GM23338 (cell line): ENCODE measurements at regions not wholly inside any gene's neighbourhood (a gene's known extent, or its start where the extent isn't known, plus 50 kb on each side); places are given as distances from the start of the nearest gene placed in this dataset.

Source experiments
- ATAC-seq: fragments of 200-7000 bp; cut with Tn5 transposase; 3 replicates; pipeline ENCODE4 v1.9.1; 2020
- DNase-seq: peaks from one replicate; pipeline ENCODE4 v3.0.0-alpha.2; 2015; ENCODE audit warnings: low spot score
- H2AFZ ChIP-seq: fragments of 200-600 bp; sonication (generic); 2 replicates; pipeline ENCODE4 v1.8.0; 2016; ENCODE audit warnings: antibody characterized with exemption, mild to moderate bottlenecking, moderate library complexity
- H3F3A ChIP-seq: fragments of 200-600 bp; sonication (generic); replicated peaks from 2 replicates; pipeline ENCODE4 v1.8.0; 2017; ENCODE audit warnings: antibody characterized with exemption, mixed run types, low read depth
- H3K27ac ChIP-seq: fragments of 200-600 bp; sonication (generic); 2 replicates; pipeline ENCODE4 v1.6.1; 2016; ENCODE audit warnings: low read depth
- H3K27me3 ChIP-seq: fragments of 200-600 bp; sonication (generic); 2 replicates; pipeline ENCODE4 v1.8.0; 2016; ENCODE audit warnings: mild to moderate bottlenecking, mixed run types, moderate library complexity; ENCODE audit not compliant: insufficient read depth
- H3K36me3 ChIP-seq: fragments of 200-600 bp; sonication (generic); 2 replicates; pipeline ENCODE4 v1.8.0; 2016; ENCODE audit warnings: mild to moderate bottlenecking; ENCODE audit not compliant: insufficient read depth
- H3K4me1 ChIP-seq: fragments of 200-600 bp; sonication (generic); 2 replicates; pipeline ENCODE4 v1.8.0; 2016; ENCODE audit warnings: mild to moderate bottlenecking, moderate library complexity; ENCODE audit not compliant: insufficient read depth
- H3K4me2 ChIP-seq: fragments of 200-600 bp; sonication (generic); 2 replicates; pipeline ENCODE4 v1.7.1; 2017; ENCODE audit warnings: mixed run types
- H3K4me3 ChIP-seq: fragments of 200-600 bp; sonication (generic); 2 replicates; pipeline ENCODE4 v1.6.1; 2016; ENCODE audit warnings: mixed run types
- H3K79me2 ChIP-seq: fragments of 200-600 bp; sonication (generic); replicated peaks from 2 replicates; pipeline ENCODE4 v1.8.0; 2017; ENCODE audit warnings: mild to moderate bottlenecking; ENCODE audit not compliant: insufficient read depth
- H3K9me2 ChIP-seq: fragments of 200-600 bp; sonication (generic); 2 replicates; pipeline ENCODE4 v1.8.0; 2017; ENCODE audit not compliant: insufficient read depth
- H4K20me1 ChIP-seq: fragments of 200-600 bp; sonication (generic); replicated peaks from 2 replicates; pipeline ENCODE4 v1.8.0; 2017; ENCODE audit warnings: mild to moderate bottlenecking; ENCODE audit not compliant: insufficient read depth
- H3K27ac Mint-ChIP-seq: 2 replicates; pipeline ENCODE4 v1.8.0; 2020; ENCODE audit warnings: inconsistent platforms, mild to moderate bottlenecking, moderate library complexity, mixed read lengths
- H3K27me3 Mint-ChIP-seq: 3 replicates; pipeline ENCODE4 v1.8.0; 2022; ENCODE audit warnings: low read depth, mild to moderate bottlenecking, moderate library complexity, mixed read lengths, inconsistent platforms; ENCODE audit not compliant: insufficient read depth, poor library complexity
- H3K36me3 Mint-ChIP-seq: 3 replicates; pipeline ENCODE4 v1.8.0; 2021; ENCODE audit warnings: low read depth, mild to moderate bottlenecking, inconsistent platforms, moderate library complexity, mixed read lengths
- H3K4me1 Mint-ChIP-seq: 3 replicates; pipeline ENCODE4 v1.8.0; 2020; ENCODE audit warnings: mild to moderate bottlenecking, inconsistent platforms, mixed read lengths
- H3K4me3 Mint-ChIP-seq: 3 replicates; pipeline ENCODE4 v1.8.0; 2021; ENCODE audit warnings: moderate library complexity, mild to moderate bottlenecking, inconsistent platforms, mixed read lengths
- H3K9me3 Mint-ChIP-seq: 3 replicates; pipeline ENCODE4 v1.8.0; 2020; ENCODE audit warnings: moderate library complexity, mild to moderate bottlenecking, inconsistent platforms, mixed read lengths
- NANOG ChIP-seq: IDR thresholded peaks from 2 replicates; pipeline ENCODE4 v1.6.1; 2016; ENCODE audit warnings: antibody characterized with exemption, borderline replicate concordance
- POLR2AphosphoS5 ChIP-seq: IDR thresholded peaks from 2 replicates; pipeline ENCODE4 v1.6.1; 2016; ENCODE audit warnings: antibody characterized with exemption, low read depth
- REST ChIP-seq: IDR thresholded peaks from one replicate; pipeline ENCODE4 v1.6.1; 2018; ENCODE audit warnings: antibody characterized with exemption; ENCODE audit not compliant: unreplicated experiment
- ZNF331 ChIP-seq: fragments of 250-450 bp; sonication (Bioruptor Pico); IDR thresholded peaks from 2 replicates; pipeline ENCODE4 v1.5.0; 2020; ENCODE audit warnings: low read depth, mild to moderate bottlenecking, moderate library complexity
- ZNF462 ChIP-seq: fragments of 250-450 bp; sonication (Bioruptor Pico); IDR thresholded peaks from 2 replicates; pipeline ENCODE4 v1.5.0; 2020; ENCODE audit warnings: mild to moderate bottlenecking, moderate library complexity
- TF ChIP-seq, protein P1 (sequence below): IDR thresholded peaks from 2 replicates; pipeline ENCODE4 v1.6.1; 2016; ENCODE audit warnings: antibody characterized with exemption

GRCh38 chr5:165620394-165620793, 2115.0 kb downstream of the MAT2B start:
- Histone ChIP-seq H4K20me1 (no peaks in the 10 kb centered on the region), H3K36me3 (no peaks in the 10 kb centered on the region), H3K27ac (no peak overlapping the region), H3K27me3 (no peaks in the 10 kb centered on the region), H3K4me3 (no peak overlapping the region), H3K4me1 (peaks cover 17% of the 10 kb centered on the region), H3F3A (no peaks in the 10 kb centered on the region), H2AFZ (no peak overlapping the region), H3K9me2 (peaks cover 5% of the 10 kb centered on the region; the same call in 1 of the 2 replicates), H3K79me2 (no peaks in the 10 kb centered on the region), H3K4me2 (no peak overlapping the region)
- Mint-ChIP-seq H3K36me3 (peaks cover 14% of the 10 kb centered on the region; the same call in 2 of the 3 replicates), H3K4me3 (no peak overlapping the region), H3K27ac (no peak overlapping the region), H3K4me1 (peaks cover 15% of the 10 kb centered on the region; the same call in 2 of the 3 replicates), H3K27me3 (no peaks in the 10 kb centered on the region), H3K9me3 (peaks cover 7% of the 10 kb centered on the region; the same call in 2 of the 3 replicates)
- ATAC-seq (no peak), DNase-seq (no peak)
- TF ChIP-seq, protein P1, sequence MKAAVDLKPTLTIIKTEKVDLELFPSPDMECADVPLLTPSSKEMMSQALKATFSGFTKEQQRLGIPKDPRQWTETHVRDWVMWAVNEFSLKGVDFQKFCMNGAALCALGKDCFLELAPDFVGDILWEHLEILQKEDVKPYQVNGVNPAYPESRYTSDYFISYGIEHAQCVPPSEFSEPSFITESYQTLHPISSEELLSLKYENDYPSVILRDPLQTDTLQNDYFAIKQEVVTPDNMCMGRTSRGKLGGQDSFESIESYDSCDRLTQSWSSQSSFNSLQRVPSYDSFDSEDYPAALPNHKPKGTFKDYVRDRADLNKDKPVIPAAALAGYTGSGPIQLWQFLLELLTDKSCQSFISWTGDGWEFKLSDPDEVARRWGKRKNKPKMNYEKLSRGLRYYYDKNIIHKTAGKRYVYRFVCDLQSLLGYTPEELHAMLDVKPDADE, result no peak
- no peak for TF ChIP-seq POLR2AphosphoS5
- no peak for TF ChIP-seq ZNF462 (CRISPR knock-in tag)
- no peak for TF ChIP-seq REST
- no peak for TF ChIP-seq ZNF331 (CRISPR knock-in tag)
- no peak for TF ChIP-seq NANOG
